H1 (cell line): ENCODE measurements at regions not wholly inside any gene's neighbourhood (a gene's known extent, or its start where the extent isn't known, plus 50 kb on each side); places are given as distances from the start of the nearest gene placed in this dataset.

Experiments used
- BRCA1 ChIP-seq: IDR thresholded peaks from 2 replicates; pipeline ENCODE4 v1.6.1; 2012; ENCODE audit warnings: low read depth, low read length, improper control_type of control experiment
- CREB1 ChIP-seq: IDR thresholded peaks from 2 replicates; pipeline ENCODE4 v1.6.1; 2012; ENCODE audit warnings: inconsistent platforms
- CTCF ChIP-seq, 3 experiments: IDR thresholded peaks; 1 replicate in 2 of 3; 2 replicates in 1 of 3; pipeline versions ENCODE4 v1.5.1 to v1.6.1; 2011; ENCODE audit warnings: low read length in 3 of 3, mild to moderate bottlenecking in 3 of 3, inconsistent platforms in 2 of 3, low read depth in 1 of 3, moderate library complexity in 1 of 3; ENCODE audit not compliant: insufficient read depth in 1 of 3; ENCODE audit errors: control extremely low read depth in 1 of 3
- EZH2 ChIP-seq: fragments of 200-600 bp; sonication (generic); IDR thresholded peaks from 2 replicates; pipeline ENCODE4 v1.7.1; 2012; ENCODE audit warnings: low read depth, mild to moderate bottlenecking, moderate library complexity, low read length, inconsistent platforms; ENCODE audit not compliant: severe bottlenecking
- FOSL1 ChIP-seq: IDR thresholded peaks from 2 replicates; pipeline ENCODE4 v1.6.1; 2011; ENCODE audit warnings: mild to moderate bottlenecking, low read depth, low read length, moderate library complexity; ENCODE audit not compliant: insufficient read depth
- MAX ChIP-seq: IDR thresholded peaks from 2 replicates; pipeline ENCODE4 v1.6.1; 2012; ENCODE audit warnings: inconsistent platforms
- POLR2A ChIP-seq, 2 experiments: IDR thresholded peaks; 1 replicate in 1 of 2; 2 replicates in 1 of 2; pipeline ENCODE4 v1.6.1; 2011; ENCODE audit warnings: low read depth in 2 of 2, low read length in 2 of 2, mild to moderate bottlenecking in 2 of 2; ENCODE audit errors: control extremely low read depth in 1 of 2
- RNF2 ChIP-seq: fragments of 200-900, 300-1000 bp; sonication (generic); IDR thresholded peaks from 2 replicates; pipeline ENCODE4 v1.7.1; 2016; ENCODE audit warnings: borderline replicate concordance, low read depth, mild to moderate bottlenecking, antibody characterized with exemption, low read length; ENCODE audit not compliant: poor library complexity, severe bottlenecking; ENCODE audit errors: missing control alignments
- SIX5 ChIP-seq: IDR thresholded peaks from 2 replicates; pipeline ENCODE4 v1.6.1; 2011; ENCODE audit warnings: mild to moderate bottlenecking, low read depth, low read length
- TAF1 ChIP-seq: IDR thresholded peaks from 2 replicates; pipeline ENCODE4 v1.6.1; 2011; ENCODE audit warnings: mild to moderate bottlenecking, low read depth, low read length
- USF2 ChIP-seq: IDR thresholded peaks from 2 replicates; pipeline ENCODE4 v1.6.1; 2011; ENCODE audit warnings: low read length, improper control_type of control experiment
- YY1 ChIP-seq: IDR thresholded peaks from 2 replicates; pipeline ENCODE4 v1.6.1; 2011; ENCODE audit warnings: low read depth, mild to moderate bottlenecking, low read length
- ZNF274 ChIP-seq: IDR thresholded peaks from 2 replicates; pipeline ENCODE4 v1.7.0; 2012; ENCODE audit warnings: low read length, borderline replicate concordance; ENCODE audit errors: extremely low read depth

- TF ChIP-seq SIX5, result no peak
- no peak for TF ChIP-seq CTCF (IDR thresholded peaks at IDR 0.05; ENCODE audit: control extremely low read depth in 1 of 3, insufficient read depth in 1 of 3, low read depth in 1 of 3, low read length in 3 of 3)
- no peak for TF ChIP-seq EZH2
- no peak for TF ChIP-seq YY1
- no peak for TF ChIP-seq FOSL1
- no peak for TF ChIP-seq ZNF274
- no peak for TF ChIP-seq BRCA1
- no peak; a peak in 1 of 3 replicates for TF ChIP-seq POLR2A (IDR thresholded peaks at IDR 0.05; ENCODE audit: control extremely low read depth in 1 of 2, low read depth in 2 of 2, low read length in 2 of 2)
- no peak for TF ChIP-seq RNF2
- TF ChIP-seq CREB1, result no peak
- no peak for TF ChIP-seq MAX
- TF ChIP-seq TAF1, result no peak
- no peak for TF ChIP-seq USF2
These were observed 119.0 kb upstream of the PRSS16 start for GRCh38 chr6:27128311-27129094.
